GM10248 (cell line): ENCODE measurements at regions not wholly inside any gene's neighbourhood (a gene's known extent, or its start where the extent isn't known, plus 50 kb on each side); places are given as distances from the start of the nearest gene placed in this dataset.

Source experiments
- CTCF ChIA-PET: fragments of 300-600 bp; sonication (Branson Sonifier 250); formaldehyde crosslinking; extraction: SDS; loops from one replicate; lab custom pipeline; 2021; ENCODE audit warnings: antibody characterized with exemption; lab: Yijun Ruan, JAX
- POLR2A ChIA-PET: fragments of 350-650 bp; sonication (Branson Sonifier 250); formaldehyde crosslinking; extraction: SDS; loops from one replicate; lab custom pipeline; 2020; ENCODE audit warnings: antibody characterized with exemption; lab: Yijun Ruan, JAX
- DNase-seq: peaks from one replicate; pipeline ENCODE4 v3.0.0; 2012; ENCODE audit errors: extremely low spot score
- TF ChIP-seq, protein P1 (sequence below): IDR thresholded peaks from 2 replicates; pipeline ENCODE4 v1.5.1; 2012; ENCODE audit warnings: mild to moderate bottlenecking, low read depth; ENCODE audit errors: extremely low read depth, missing control alignments, control extremely low read depth

GRCh38 chr18:28973324-28973723 is 796.4 kb upstream of the CDH2 start:
- DNase-seq: no peak
- CTCF ChIA-PET: interaction anchor here (0.9 to 1.4 kb wide), 2 partner anchors 28 to 48 kb away, joined by 3 read pairs; no protein-coding TSS in a partner anchor
- TF ChIP-seq, protein P1, sequence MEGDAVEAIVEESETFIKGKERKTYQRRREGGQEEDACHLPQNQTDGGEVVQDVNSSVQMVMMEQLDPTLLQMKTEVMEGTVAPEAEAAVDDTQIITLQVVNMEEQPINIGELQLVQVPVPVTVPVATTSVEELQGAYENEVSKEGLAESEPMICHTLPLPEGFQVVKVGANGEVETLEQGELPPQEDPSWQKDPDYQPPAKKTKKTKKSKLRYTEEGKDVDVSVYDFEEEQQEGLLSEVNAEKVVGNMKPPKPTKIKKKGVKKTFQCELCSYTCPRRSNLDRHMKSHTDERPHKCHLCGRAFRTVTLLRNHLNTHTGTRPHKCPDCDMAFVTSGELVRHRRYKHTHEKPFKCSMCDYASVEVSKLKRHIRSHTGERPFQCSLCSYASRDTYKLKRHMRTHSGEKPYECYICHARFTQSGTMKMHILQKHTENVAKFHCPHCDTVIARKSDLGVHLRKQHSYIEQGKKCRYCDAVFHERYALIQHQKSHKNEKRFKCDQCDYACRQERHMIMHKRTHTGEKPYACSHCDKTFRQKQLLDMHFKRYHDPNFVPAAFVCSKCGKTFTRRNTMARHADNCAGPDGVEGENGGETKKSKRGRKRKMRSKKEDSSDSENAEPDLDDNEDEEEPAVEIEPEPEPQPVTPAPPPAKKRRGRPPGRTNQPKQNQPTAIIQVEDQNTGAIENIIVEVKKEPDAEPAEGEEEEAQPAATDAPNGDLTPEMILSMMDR: no peak
- POLR2A ChIA-PET: no interaction called here

DNA sequence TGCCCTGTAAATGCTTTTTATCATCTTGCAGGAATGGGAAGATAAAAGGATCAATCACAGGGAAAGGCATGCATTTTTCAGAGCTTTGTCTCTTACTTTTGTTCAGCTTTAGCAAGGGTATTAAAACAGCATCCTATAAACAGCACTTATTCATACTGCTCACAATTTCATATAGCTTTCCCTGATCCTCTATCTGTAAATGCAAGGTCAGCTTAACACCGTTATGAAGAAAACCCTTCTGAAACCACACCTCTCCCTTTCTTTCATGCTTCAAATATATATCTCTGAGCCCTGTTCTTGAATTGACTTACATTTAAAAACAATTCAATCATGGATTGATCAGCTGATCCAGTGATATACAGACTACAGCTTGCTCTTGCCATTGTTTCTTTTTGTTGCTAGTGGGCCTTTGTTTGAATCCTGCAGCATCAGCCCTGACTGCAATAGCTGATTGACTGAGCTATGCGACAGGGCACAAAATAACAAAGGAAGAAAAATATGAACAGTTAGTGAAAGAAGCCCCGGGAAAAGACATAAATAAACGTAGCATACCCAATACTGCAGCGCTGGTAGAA is 795.5 kb upstream of the CDH2 start:
- ChIA-PET CTCF (interaction anchor here (1.3 to 1.4 kb wide), 2 partner anchors 29 to 32 kb away, joined by 3 read pairs; no protein-coding TSS in a partner anchor), POLR2A (no interaction called here)
- no peak for DNase-seq
- TF ChIP-seq, protein P1: no peak

DNA sequence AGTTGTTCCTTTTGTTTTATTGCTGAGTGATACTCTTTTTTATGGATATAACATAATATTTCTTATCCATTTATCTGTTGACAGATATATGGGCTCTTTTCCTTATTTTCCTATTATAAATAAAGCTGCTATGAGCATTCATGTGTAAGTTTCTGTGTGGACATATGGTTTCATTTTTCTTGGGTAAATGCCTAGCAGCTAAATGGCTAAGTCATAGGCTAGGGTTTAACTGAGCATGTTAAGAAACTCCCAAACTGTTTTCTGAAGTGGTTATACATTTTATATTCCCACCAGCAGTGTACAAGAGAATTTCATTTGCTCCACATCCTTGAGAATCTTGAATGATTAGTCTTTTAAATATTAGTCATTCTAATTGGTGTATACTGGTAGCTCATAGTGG is 786.6 kb upstream of the CDH2 start:
- DNase-seq: no peak
- TF ChIP-seq, protein P1: no peak
- ChIA-PET POLR2A (no interaction called here), CTCF (no interaction called here)

- CTCF ChIA-PET: interaction anchor here (0.8 kb wide), 1 partner anchor 21 kb away, joined by 3 read pairs; no protein-coding TSS in a partner anchor
- DNase-seq: no peak
- TF ChIP-seq, protein P1: peak; percentile 25
- POLR2A ChIA-PET: no interaction called here
Measured at GRCh38 chr18:28961669-28962228, 784.8 kb upstream of the CDH2 start.

GRCh38 chr18:28960146-28960545 is 783.2 kb upstream of the CDH2 start:
- CTCF ChIA-PET: no interaction called here
- TF ChIP-seq, protein P1: no peak
- no peak for DNase-seq
- POLR2A ChIA-PET: no interaction called here

GRCh38 chr18:28952339-28952738 is 775.4 kb upstream of the CDH2 start:
- POLR2A ChIA-PET: no interaction called here
- DNase-seq: no peak

More at GRCh38 chr18:28952339-28952738, 775.4 kb upstream of the CDH2 start:
- CTCF ChIA-PET: no interaction called here
- TF ChIP-seq, protein P1: no peak
